Osteoblast (primary cell): ENCODE measurements at regions not wholly inside any gene's neighbourhood (a gene's known extent, or its start where the extent isn't known, plus 50 kb on each side); places are given as distances from the start of the nearest gene placed in this dataset.

ENCODE experiments used
- DNase-seq: peaks from one replicate; pipeline ENCODE4 v3.0.0; 2011; ENCODE audit warnings: low spot score, mixed read lengths; ENCODE audit not compliant: insufficient read length; ENCODE audit errors: missing footprints
- H2AFZ ChIP-seq: 2 replicates; pipeline ENCODE4 v1.6.0; 2011; ENCODE audit warnings: mild to moderate bottlenecking, low read length
- H3K27ac ChIP-seq: 2 replicates; pipeline ENCODE4 v1.5.1; 2011; ENCODE audit warnings: mild to moderate bottlenecking, low read depth, low read length, moderate library complexity
- H3K27me3 ChIP-seq: 2 replicates; pipeline ENCODE4 v1.6.0; 2012; ENCODE audit warnings: mild to moderate bottlenecking, control low read depth, inconsistent platforms, low read length, moderate library complexity; ENCODE audit not compliant: insufficient read depth
- H3K36me3 ChIP-seq: 2 replicates; pipeline ENCODE4 v1.5.1; 2011; ENCODE audit warnings: mild to moderate bottlenecking, low read length, control low read depth, moderate library complexity; ENCODE audit not compliant: insufficient read depth
- H3K4me1 ChIP-seq: 2 replicates; pipeline ENCODE4 v1.5.1; 2011; ENCODE audit warnings: mild to moderate bottlenecking, low read length, control low read depth, moderate library complexity; ENCODE audit not compliant: insufficient read depth
- H3K4me2 ChIP-seq: 2 replicates; pipeline ENCODE4 v1.6.0; 2011; ENCODE audit warnings: mild to moderate bottlenecking, low read length; ENCODE audit not compliant: insufficient read depth
- H3K4me3 ChIP-seq: fragments of 200-600 bp; sonication (generic); 3 replicates; pipeline ENCODE4 v1.5.1; 2012; ENCODE audit warnings: mild to moderate bottlenecking, low read length, inconsistent platforms; ENCODE audit not compliant: insufficient read depth
- H3K79me2 ChIP-seq: 2 replicates; pipeline ENCODE4 v1.6.0; 2012; ENCODE audit warnings: mild to moderate bottlenecking, low read length, control low read depth, inconsistent platforms; ENCODE audit not compliant: insufficient read depth
- H3K9me3 ChIP-seq: 2 replicates; pipeline ENCODE4 v1.5.1; 2011; ENCODE audit warnings: low read depth, low read length, control low read depth
- H4K20me1 ChIP-seq: 2 replicates; pipeline ENCODE4 v1.6.0; 2012; ENCODE audit warnings: mild to moderate bottlenecking, low read length, control low read depth; ENCODE audit not compliant: insufficient read depth
- CTCF ChIP-seq: IDR thresholded peaks from 2 replicates; pipeline ENCODE4 v1.5.1; 2011; ENCODE audit warnings: mild to moderate bottlenecking, low read depth, low read length, moderate library complexity; ENCODE audit errors: extremely low read depth

GRCh38 chr6:33955566-33955965 lies 151.8 kb upstream of the MLN start:
- DNase-seq = no peak
- H3K9me3 ChIP-seq = no peaks in the 10 kb centered on the region
- H2AFZ ChIP-seq = no peak overlapping the region
- no peak overlapping the region for H3K4me2 ChIP-seq
- H3K4me1 ChIP-seq = no peaks in the 10 kb centered on the region
- no peak overlapping the region for H3K4me3 ChIP-seq
- H3K36me3 ChIP-seq = no peaks in the 10 kb centered on the region
- no peaks in the 10 kb centered on the region for H4K20me1 ChIP-seq
- no peaks in the 10 kb centered on the region for H3K79me2 ChIP-seq
- H3K27ac ChIP-seq = no peak overlapping the region
- no peak for TF ChIP-seq CTCF
- peaks cover 7% of the 10 kb centered on the region for H3K27me3 ChIP-seq

GRCh38 chr6:33954453-33954852 lies 150.7 kb upstream of the MLN start:
- no peaks in the 10 kb centered on the region for H4K20me1 ChIP-seq
- H3K4me2 ChIP-seq = no peak overlapping the region
- TF ChIP-seq CTCF = no peak
- no peaks in the 10 kb centered on the region for H3K9me3 ChIP-seq
- no peaks in the 10 kb centered on the region for H3K4me1 ChIP-seq
- H2AFZ ChIP-seq = no peak overlapping the region
- H3K36me3 ChIP-seq = no peaks in the 10 kb centered on the region
- DNase-seq = no peak
- H3K27ac ChIP-seq = no peak overlapping the region
- H3K4me3 ChIP-seq = no peak overlapping the region
- H3K79me2 ChIP-seq = no peaks in the 10 kb centered on the region
- H3K27me3 ChIP-seq = peaks cover 7% of the 10 kb centered on the region

GRCh38 chr6:33953171-33953570 lies 149.4 kb upstream of the MLN start:
- TF ChIP-seq CTCF = no peak
- no peak overlapping the region for H3K4me3 ChIP-seq
- DNase-seq = no peak
- H3K4me1 ChIP-seq = no peaks in the 10 kb centered on the region
- no peaks in the 10 kb centered on the region for H3K9me3 ChIP-seq
- no peak overlapping the region for H3K27ac ChIP-seq
- no peak overlapping the region for H3K4me2 ChIP-seq
- no peaks in the 10 kb centered on the region for H3K79me2 ChIP-seq
- H3K27me3 ChIP-seq = peaks cover 8% of the 10 kb centered on the region
- H3K36me3 ChIP-seq = no peaks in the 10 kb centered on the region
- H4K20me1 ChIP-seq = no peaks in the 10 kb centered on the region
- H2AFZ ChIP-seq = no peak overlapping the region

GRCh38 chr6:33952016-33952415 lies 148.2 kb upstream of the MLN start:
- H3K27ac ChIP-seq = no peak overlapping the region
- H3K36me3 ChIP-seq = no peaks in the 10 kb centered on the region
- H3K9me3 ChIP-seq = no peaks in the 10 kb centered on the region
- TF ChIP-seq CTCF = no peak
- peaks cover 16% of the 10 kb centered on the region for H3K27me3 ChIP-seq
- no peak overlapping the region for H2AFZ ChIP-seq
- no peaks in the 10 kb centered on the region for H3K4me1 ChIP-seq
- peak; percentile 59 for DNase-seq
- H3K4me2 ChIP-seq = no peak overlapping the region
- H3K4me3 ChIP-seq = no peak overlapping the region
- no peaks in the 10 kb centered on the region for H4K20me1 ChIP-seq
- no peaks in the 10 kb centered on the region for H3K79me2 ChIP-seq
